ENCODE measurements at regions not wholly inside any gene's neighbourhood (a gene's known extent, or its start where the extent isn't known, plus 50 kb on each side); places are given as distances from the start of the nearest gene placed in this dataset.
"Not testable (repeated sequence)": the region's sequence is repeated elsewhere in the genome, so short reads cannot be mapped to it uniquely, and the experiment has no call there.

GRCh38 chr16:29265255-29265853, 141.2 kb downstream of the NPIPB11 start:
- not testable (repeated sequence) for H3K4me3 ChIP-seq (ENCODE audit: control insufficient read depth in 1 of 2, extremely low read depth in 1 of 2, low read length in 1 of 2); H3K9me3 ChIP-seq
- no CpG with 5 or more reads among the region's 9 CpGs for WGBS (ENCODE audit: insufficient coverage)

GRCh38 chr16:29264080-29264837, 142.3 kb downstream of the NPIPB11 start:
- POLR2A ChIA-PET; DNase-seq; H3K4me3 Mint-ChIP-seq; ATAC-seq (replicated peaks in 1 of 4); H3K27me3 Mint-ChIP-seq; H3K4me3 ChIP-seq (ENCODE audit: control insufficient read depth in 1 of 2, extremely low read depth in 1 of 2, low read length in 1 of 2); H3K27me3 ChIP-seq (replicated peaks in 1 of 2; ENCODE audit: control insufficient read depth in 2 of 2, extremely low read depth in 1 of 2, insufficient read depth in 2 of 2, low read length in 1 of 2); H3K36me3 ChIP-seq (ENCODE audit: control insufficient read depth in 2 of 2, extremely low read depth in 1 of 2, insufficient read depth in 1 of 2, low read length in 1 of 2); H3K27ac ChIP-seq (ENCODE audit: low read length); H3K4me1 ChIP-seq (ENCODE audit: control insufficient read depth in 1 of 2, extremely low read depth in 1 of 2, insufficient read depth in 2 of 2, low read length in 2 of 2); H3K9me3 Mint-ChIP-seq; H3K4me1 Mint-ChIP-seq; H3K9me3 ChIP-seq; H3K27ac Mint-ChIP-seq; H3K36me3 Mint-ChIP-seq; CTCF ChIA-PET: not testable (repeated sequence)
- WGBS (ENCODE audit: insufficient coverage) = 96% methylated on average over 3 of the region's 11 CpGs

More at GRCh38 chr16:29265255-29265853, 141.2 kb downstream of the NPIPB11 start:
- H3K27ac Mint-ChIP-seq; H3K36me3 ChIP-seq (ENCODE audit: control insufficient read depth in 2 of 2, extremely low read depth in 1 of 2, insufficient read depth in 1 of 2, low read length in 1 of 2); H3K9me3 Mint-ChIP-seq; POLR2A ChIA-PET; H3K4me1 Mint-ChIP-seq; H3K27me3 ChIP-seq (replicated peaks in 1 of 2; ENCODE audit: control insufficient read depth in 2 of 2, extremely low read depth in 1 of 2, insufficient read depth in 2 of 2, low read length in 1 of 2); H3K4me3 Mint-ChIP-seq; H3K27me3 Mint-ChIP-seq; H3K27ac ChIP-seq (ENCODE audit: low read length); H3K4me1 ChIP-seq (ENCODE audit: control insufficient read depth in 1 of 2, extremely low read depth in 1 of 2, insufficient read depth in 2 of 2, low read length in 2 of 2); CTCF ChIA-PET; H3K36me3 Mint-ChIP-seq; DNase-seq: not testable (repeated sequence)
- peak in 1 of 4 experiments; percentile 56 for ATAC-seq (replicated peaks in 1 of 4)

- H3K36me3 ChIP-seq (ENCODE audit: control insufficient read depth in 2 of 2, extremely low read depth in 1 of 2, insufficient read depth in 1 of 2, low read length in 1 of 2); H3K27me3 ChIP-seq (replicated peaks in 1 of 2; ENCODE audit: control insufficient read depth in 2 of 2, extremely low read depth in 1 of 2, insufficient read depth in 2 of 2, low read length in 1 of 2); H3K9me3 ChIP-seq; H3K9me3 Mint-ChIP-seq; H3K27me3 Mint-ChIP-seq; H3K4me1 ChIP-seq (ENCODE audit: control insufficient read depth in 1 of 2, extremely low read depth in 1 of 2, insufficient read depth in 2 of 2, low read length in 2 of 2); H3K27ac Mint-ChIP-seq; DNase-seq; H3K36me3 Mint-ChIP-seq; H3K27ac ChIP-seq (ENCODE audit: low read length); ATAC-seq (replicated peaks in 1 of 4); CTCF ChIA-PET; H3K4me3 ChIP-seq (ENCODE audit: control insufficient read depth in 1 of 2, extremely low read depth in 1 of 2, low read length in 1 of 2); H3K4me3 Mint-ChIP-seq; H3K4me1 Mint-ChIP-seq: not testable (repeated sequence)
- POLR2A ChIA-PET = interaction anchor here in 1 of 2 donors (0.6 kb wide), 1 partner anchor 78 kb away, joined by 3 read pairs; no protein-coding TSS in a partner anchor
- 95% methylated on average over 4 of the region's 7 CpGs for WGBS (ENCODE audit: insufficient coverage)
Measured at GRCh38 chr16:29262725-29263124, 143.8 kb downstream of the NPIPB11 start.

- POLR2A ChIA-PET; H3K4me1 Mint-ChIP-seq; H3K4me3 Mint-ChIP-seq; H3K36me3 ChIP-seq (ENCODE audit: control insufficient read depth in 2 of 2, extremely low read depth in 1 of 2, insufficient read depth in 1 of 2, low read length in 1 of 2); H3K27me3 ChIP-seq (replicated peaks in 1 of 2; ENCODE audit: control insufficient read depth in 2 of 2, extremely low read depth in 1 of 2, insufficient read depth in 2 of 2, low read length in 1 of 2); H3K9me3 ChIP-seq; ATAC-seq (replicated peaks in 1 of 4); H3K27me3 Mint-ChIP-seq; H3K36me3 Mint-ChIP-seq; H3K9me3 Mint-ChIP-seq; H3K27ac Mint-ChIP-seq; DNase-seq; H3K27ac ChIP-seq (ENCODE audit: low read length); H3K4me1 ChIP-seq (ENCODE audit: control insufficient read depth in 1 of 2, extremely low read depth in 1 of 2, insufficient read depth in 2 of 2, low read length in 2 of 2); H3K4me3 ChIP-seq (ENCODE audit: control insufficient read depth in 1 of 2, extremely low read depth in 1 of 2, low read length in 1 of 2); CTCF ChIA-PET: not testable (repeated sequence)
- WGBS (ENCODE audit: insufficient coverage) = 99% methylated on average over 17 of the region's 37 CpGs
Measured at GRCh38 chr16:29261427-29262248, 144.9 kb downstream of the NPIPB11 start.

GRCh38 chr16:29260683-29261426, 145.7 kb downstream of the NPIPB11 start:
- H3K4me1 Mint-ChIP-seq; H3K9me3 Mint-ChIP-seq; H3K4me3 Mint-ChIP-seq; H3K36me3 Mint-ChIP-seq; POLR2A ChIA-PET; H3K27me3 ChIP-seq (replicated peaks in 1 of 2; ENCODE audit: control insufficient read depth in 2 of 2, extremely low read depth in 1 of 2, insufficient read depth in 2 of 2, low read length in 1 of 2); DNase-seq; H3K27ac ChIP-seq (ENCODE audit: low read length); CTCF ChIA-PET; H3K27ac Mint-ChIP-seq; H3K4me1 ChIP-seq (ENCODE audit: control insufficient read depth in 1 of 2, extremely low read depth in 1 of 2, insufficient read depth in 2 of 2, low read length in 2 of 2); ATAC-seq (replicated peaks in 1 of 4); H3K9me3 ChIP-seq; H3K27me3 Mint-ChIP-seq; H3K36me3 ChIP-seq (ENCODE audit: control insufficient read depth in 2 of 2, extremely low read depth in 1 of 2, insufficient read depth in 1 of 2, low read length in 1 of 2); H3K4me3 ChIP-seq (ENCODE audit: control insufficient read depth in 1 of 2, extremely low read depth in 1 of 2, low read length in 1 of 2): not testable (repeated sequence)
- WGBS (ENCODE audit: insufficient coverage) = 98% methylated on average over 9 of the region's 25 CpGs

GRCh38 chr16:29259635-29260457, 146.7 kb downstream of the NPIPB11 start:
- H3K36me3 ChIP-seq (ENCODE audit: control insufficient read depth in 2 of 2, extremely low read depth in 1 of 2, insufficient read depth in 1 of 2, low read length in 1 of 2); H3K4me3 Mint-ChIP-seq; H3K27ac ChIP-seq (ENCODE audit: low read length); H3K27me3 ChIP-seq (replicated peaks in 1 of 2; ENCODE audit: control insufficient read depth in 2 of 2, extremely low read depth in 1 of 2, insufficient read depth in 2 of 2, low read length in 1 of 2); H3K36me3 Mint-ChIP-seq; CTCF ChIA-PET; POLR2A ChIA-PET; H3K4me1 Mint-ChIP-seq; H3K4me3 ChIP-seq (ENCODE audit: control insufficient read depth in 1 of 2, extremely low read depth in 1 of 2, low read length in 1 of 2); H3K27ac Mint-ChIP-seq; H3K9me3 Mint-ChIP-seq; ATAC-seq (replicated peaks in 1 of 4); H3K4me1 ChIP-seq (ENCODE audit: control insufficient read depth in 1 of 2, extremely low read depth in 1 of 2, insufficient read depth in 2 of 2, low read length in 2 of 2); DNase-seq; H3K27me3 Mint-ChIP-seq; H3K9me3 ChIP-seq: not testable (repeated sequence)
- WGBS (ENCODE audit: insufficient coverage) = 100% methylated on average over 1 of the region's 25 CpGs

Data from T-cell (primary cell).